AG08396 (cell line): ENCODE measurements at regions not wholly inside any gene's neighbourhood (a gene's known extent, or its start where the extent isn't known, plus 50 kb on each side); places are given as distances from the start of the nearest gene placed in this dataset.

Experiments used
- DNase-seq: peaks from one replicate; pipeline ENCODE4 v3.0.0; 2012; ENCODE audit warnings: low spot score, mixed read lengths

GRCh38 chr14:62006116-62006731 is 244.0 kb downstream of the SNAPC1 start:
- DNase-seq, result no peak

- no peak for DNase-seq
Observed at GRCh38 chr14:62015243-62015642, 253.0 kb downstream of the SNAPC1 start.

- no peak for DNase-seq
Observed at GRCh38 chr14:62015945-62016344, 253.7 kb downstream of the SNAPC1 start.

- no peak for DNase-seq
Observed at GRCh38 chr14:62017651-62018230, 255.5 kb downstream of the SNAPC1 start.

GRCh38 chr14:62018606-62019005 is 256.4 kb downstream of the SNAPC1 start:
- DNase-seq, result no peak

GRCh38 chr14:62027958-62028357 is 265.7 kb downstream of the SNAPC1 start:
- no peak for DNase-seq

- no peak for DNase-seq
Observed at GRCh38 chr14:62029569-62029924, 267.3 kb downstream of the SNAPC1 start.

- DNase-seq, result no peak
Observed at GRCh38 chr14:62030387-62030786, 268.2 kb downstream of the SNAPC1 start.

- DNase-seq, result no peak
Observed at GRCh38 chr14:62031504-62031903, 269.3 kb downstream of the SNAPC1 start.

GRCh38 chr14:62053188-62053587 is 291.0 kb downstream of the SNAPC1 start:
- no peak for DNase-seq

GRCh38 chr14:62056789-62057188 is 294.6 kb downstream of the SNAPC1 start:
- DNase-seq, result no peak

GRCh38 chr14:62062645-62063044 is 300.4 kb downstream of the SNAPC1 start:
- no peak for DNase-seq

- no peak for DNase-seq
Observed at GRCh38 chr14:62064751-62065323, 302.6 kb downstream of the SNAPC1 start.

GRCh38 chr14:62066304-62066703 is 304.1 kb downstream of the SNAPC1 start:
- DNase-seq, result no peak

- no peak for DNase-seq
Observed at GRCh38 chr14:62071039-62071438, 308.8 kb downstream of the SNAPC1 start.

GRCh38 chr14:62076368-62076767 is 314.1 kb downstream of the SNAPC1 start:
- DNase-seq, result no peak

- no peak for DNase-seq
Observed at GRCh38 chr14:62076825-62077605, 314.8 kb downstream of the SNAPC1 start.

- no peak for DNase-seq
Observed at GRCh38 chr14:62077676-62078261, 315.5 kb downstream of the SNAPC1 start.

GRCh38 chr14:62079038-62079437 is 316.8 kb downstream of the SNAPC1 start:
- DNase-seq, result no peak

- DNase-seq, result no peak
Observed at GRCh38 chr14:62081012-62081612, 318.9 kb downstream of the SNAPC1 start.

GRCh38 chr14:62081951-62082350 is 319.7 kb downstream of the SNAPC1 start:
- DNase-seq, result no peak

- no peak for DNase-seq
Observed at GRCh38 chr14:62082779-62083178, 320.6 kb downstream of the SNAPC1 start.
